H9 (cell line): ENCODE measurements at regions not wholly inside any gene's neighbourhood (a gene's known extent, or its start where the extent isn't known, plus 50 kb on each side); places are given as distances from the start of the nearest gene placed in this dataset.

Experiments used
- DNase-seq: peaks from one replicate; pipeline ENCODE4 v3.0.0-alpha.2; 2017
- H2AFZ ChIP-seq: one replicate; pipeline ENCODE4 v1.6.1; 2013; ENCODE audit warnings: mild to moderate bottlenecking, low read length, control low read depth, moderate library complexity
- H2AK5ac ChIP-seq: 2 replicates; pipeline ENCODE4 v1.6.1; 2013; ENCODE audit warnings: low read length, control low read depth, mixed read lengths; ENCODE audit not compliant: insufficient read length
- H2BK120ac ChIP-seq: one replicate; pipeline ENCODE4 v1.6.1; 2013; ENCODE audit warnings: low read depth, mild to moderate bottlenecking, low read length, control low read depth, inconsistent platforms; ENCODE audit not compliant: poor library complexity, severe bottlenecking
- H2BK12ac ChIP-seq: 2 replicates; pipeline ENCODE4 v1.6.1; 2013; ENCODE audit warnings: low read length, control low read depth, mixed read lengths, low read depth; ENCODE audit not compliant: insufficient read length
- H2BK15ac ChIP-seq: 2 replicates; pipeline ENCODE4 v1.6.1; 2013; ENCODE audit warnings: low read depth, low read length, control low read depth
- H2BK20ac ChIP-seq: one replicate; pipeline ENCODE4 v1.6.1; 2013; ENCODE audit warnings: low read depth, mild to moderate bottlenecking, low read length, control low read depth, inconsistent platforms; ENCODE audit not compliant: poor library complexity, severe bottlenecking
- H2BK5ac ChIP-seq: 2 replicates; pipeline ENCODE4 v1.6.1; 2013; ENCODE audit warnings: low read length, control low read depth, mixed read lengths; ENCODE audit not compliant: insufficient read length
- H3K14ac ChIP-seq: 2 replicates; pipeline ENCODE4 v1.6.1; 2013; ENCODE audit warnings: low read length, control low read depth; ENCODE audit not compliant: insufficient read depth
- H3K18ac ChIP-seq: 2 replicates; pipeline ENCODE4 v1.6.1; 2013; ENCODE audit warnings: low read depth, mild to moderate bottlenecking, mixed read lengths, low read length, control low read depth; ENCODE audit not compliant: insufficient read length
- H3K23ac ChIP-seq: 2 replicates; pipeline ENCODE4 v1.6.1; 2013; ENCODE audit warnings: low read length, control low read depth, mixed read lengths, low read depth; ENCODE audit not compliant: insufficient read length
- H3K23me2 ChIP-seq: 2 replicates; pipeline ENCODE4 v1.6.1; 2013; ENCODE audit warnings: low read depth, mild to moderate bottlenecking, mixed read lengths, low read length, control low read depth; ENCODE audit not compliant: insufficient read length, poor library complexity, severe bottlenecking
- H3K27ac ChIP-seq: 2 replicates; pipeline ENCODE4 v1.5.1; 2013; ENCODE audit warnings: low read length, control low read depth, mixed read lengths, low read depth; ENCODE audit not compliant: insufficient read length
- H3K27me3 ChIP-seq: 2 replicates; pipeline ENCODE4 v1.6.1; 2013; ENCODE audit warnings: low read length, control low read depth, inconsistent platforms; ENCODE audit not compliant: insufficient read depth
- H3K4ac ChIP-seq: 2 replicates; pipeline ENCODE4 v1.6.1; 2013; ENCODE audit warnings: low read depth, mild to moderate bottlenecking, control low read depth, inconsistent platforms, low read length, moderate library complexity
- H3K4me1 ChIP-seq: 2 replicates; pipeline ENCODE4 v1.6.1; 2013; ENCODE audit warnings: low read length, control low read depth, inconsistent platforms; ENCODE audit not compliant: insufficient read depth
- H3K4me2 ChIP-seq: 2 replicates; pipeline ENCODE4 v1.6.1; 2013; ENCODE audit warnings: low read length, control low read depth, mixed read lengths; ENCODE audit not compliant: insufficient read length, insufficient read depth
- H3K56ac ChIP-seq: 2 replicates; pipeline ENCODE4 v1.6.1; 2013; ENCODE audit warnings: low read depth, mild to moderate bottlenecking, mixed read lengths, low read length, control low read depth; ENCODE audit not compliant: insufficient read length
- H3K79me1 ChIP-seq: 2 replicates; pipeline ENCODE4 v1.6.1; 2013; ENCODE audit warnings: low read depth, mild to moderate bottlenecking, moderate library complexity, low read length, control low read depth, inconsistent platforms; ENCODE audit not compliant: insufficient read depth, poor library complexity, severe bottlenecking
- H3K79me2 ChIP-seq: 2 replicates; pipeline ENCODE4 v1.6.1; 2013; ENCODE audit warnings: low read length, control low read depth, inconsistent platforms; ENCODE audit not compliant: insufficient read depth
- H3K9ac ChIP-seq: 2 replicates; pipeline ENCODE4 v1.6.1; 2013; ENCODE audit warnings: low read length, control low read depth, mixed read lengths; ENCODE audit not compliant: insufficient read length; ENCODE audit errors: extremely low read depth
- H3K9me3 ChIP-seq: one replicate; pipeline ENCODE4 v1.6.1; 2013; ENCODE audit warnings: low read depth, low read length, inconsistent platforms; ENCODE audit not compliant: control insufficient read depth
- H3T11ph ChIP-seq: one replicate; pipeline ENCODE4 v1.6.1; 2013; ENCODE audit warnings: mild to moderate bottlenecking, low read length, control low read depth, inconsistent platforms
- H4K20me1 ChIP-seq: one replicate; pipeline ENCODE4 v1.6.1; 2013; ENCODE audit not compliant: control insufficient read depth, insufficient read length, insufficient read depth
- H4K5ac ChIP-seq: 2 replicates; pipeline ENCODE4 v1.6.1; 2013; ENCODE audit warnings: low read depth, mild to moderate bottlenecking, mixed read lengths, low read length, control low read depth; ENCODE audit not compliant: insufficient read length
- H4K8ac ChIP-seq: replicated peaks from 2 replicates; pipeline ENCODE4 v1.6.1; 2013; ENCODE audit warnings: low read length, control low read depth, mixed read lengths, low read depth; ENCODE audit not compliant: insufficient read length
- H4K91ac ChIP-seq: 2 replicates; pipeline ENCODE4 v1.6.1; 2013; ENCODE audit warnings: low read depth, mild to moderate bottlenecking, moderate library complexity, mixed read lengths, low read length, control low read depth; ENCODE audit not compliant: insufficient read length
- H3K27ac Mint-ChIP-seq, 3 experiments: 2 replicates in 2 of 3; 3 replicates in 1 of 3; pipeline ENCODE4 v1.8.0; 2020 to 2021; ENCODE audit warnings: mixed read lengths in 3 of 3, mild to moderate bottlenecking in 1 of 3, moderate library complexity in 1 of 3
- H3K27me3 Mint-ChIP-seq: 2 replicates; pipeline ENCODE4 v1.8.0; 2021; ENCODE audit warnings: low read depth, mild to moderate bottlenecking, moderate library complexity, mixed read lengths
- H3K36me3 Mint-ChIP-seq, 3 experiments: 2 replicates in 2 of 3; 3 replicates in 1 of 3; pipeline ENCODE4 v1.8.0; 2020 to 2021; ENCODE audit warnings: low read depth in 3 of 3, mixed read lengths in 3 of 3; ENCODE audit not compliant: insufficient read depth in 1 of 3
- H3K4me1 Mint-ChIP-seq, 2 experiments: 2 replicates each; pipeline ENCODE4 v1.8.0; 2020; ENCODE audit warnings: mixed read lengths in 2 of 2
- H3K4me3 Mint-ChIP-seq, 2 experiments: 2 replicates in 1 of 2; 3 replicates in 1 of 2; pipeline ENCODE4 v1.8.0; 2020 to 2021; ENCODE audit warnings: mild to moderate bottlenecking in 2 of 2, mixed read lengths in 2 of 2, moderate library complexity in 1 of 2
- H3K9me3 Mint-ChIP-seq, 2 experiments: 2 replicates in 1 of 2; 3 replicates in 1 of 2; pipeline ENCODE4 v1.8.0; 2020; ENCODE audit warnings: mild to moderate bottlenecking in 2 of 2, mixed read lengths in 2 of 2, moderate library complexity in 1 of 2
- WGBS: extraction: QIAGEN DNeasy Blood & Tissue Kit; methylation state at CpG from one replicate; pipeline ENCODE4 v1.1.7; 2013; ENCODE audit warnings: missing lambda C conversion rate, low lambda C conversion rate, mixed read lengths; ENCODE audit not compliant: insufficient read length; ENCODE audit errors: extremely low coverage; 5-methylcytosine and 5-hydroxymethylcytosine counted together
- TF ChIP-seq, protein P1 (sequence below): fragments of 200-600 bp; sonication (generic); conservative IDR thresholded peaks from 3 replicates; pipeline ENCODE4 v1.8.0; 2021; ENCODE audit warnings: antibody characterized with exemption, mild to moderate bottlenecking

DNA sequence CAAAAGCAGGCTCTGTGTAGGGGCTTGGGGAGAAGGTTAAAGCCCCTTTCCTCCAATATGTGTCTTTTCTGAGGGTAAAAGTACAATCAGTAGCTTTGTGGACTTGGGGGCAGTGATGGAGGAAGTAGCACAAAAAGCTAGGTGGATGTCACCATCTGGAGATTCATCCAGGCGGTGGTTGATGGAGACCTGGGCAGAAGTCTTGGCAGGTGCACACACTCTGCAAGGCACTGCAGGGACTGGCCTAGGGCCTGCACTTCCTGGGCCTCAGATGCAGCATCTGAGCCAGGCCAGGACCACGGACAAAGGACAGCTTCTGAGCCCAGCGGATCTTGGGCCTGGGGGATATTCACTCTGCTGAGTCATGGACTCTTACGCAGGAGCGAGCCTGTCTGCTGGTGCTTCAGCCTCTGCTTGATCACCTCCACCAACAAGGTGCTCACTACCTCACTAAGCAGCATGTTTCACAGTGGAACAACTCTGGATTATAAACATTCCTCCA is 391.1 kb downstream of the TNS1 start:
- Histone ChIP-seq H3K18ac (no peak overlapping the region), H2AFZ (no peak overlapping the region)
- H3K4me1 Mint-ChIP-seq = peaks cover 14% of the 10 kb centered on the region in 2 experiments

More for the DNA sequence above, 391.1 kb downstream of the TNS1 start:
- H3K9me3 ChIP-seq = no peaks in the 10 kb centered on the region
- no peak overlapping the region for H3T11ph ChIP-seq
- no peak overlapping the region for H3K27ac ChIP-seq
- no peaks in the 10 kb centered on the region for H3K79me2 ChIP-seq
- no peak overlapping the region for H4K91ac ChIP-seq
- H3K56ac ChIP-seq = no peak overlapping the region
- Mint-ChIP-seq H3K4me3 (no peak overlapping the region), H3K27ac (no peak overlapping the region; a peak in 2 of 7 replicates), H3K36me3 (no peaks in the 10 kb centered on the region; a peak in 1 of 7 replicates), H3K9me3 (no peaks in the 10 kb centered on the region), H3K27me3 (peaks cover 8% of the 10 kb centered on the region)
- H2BK120ac ChIP-seq = no peak overlapping the region
- H3K4me2 ChIP-seq = no peak overlapping the region
- TF ChIP-seq, protein P1, sequence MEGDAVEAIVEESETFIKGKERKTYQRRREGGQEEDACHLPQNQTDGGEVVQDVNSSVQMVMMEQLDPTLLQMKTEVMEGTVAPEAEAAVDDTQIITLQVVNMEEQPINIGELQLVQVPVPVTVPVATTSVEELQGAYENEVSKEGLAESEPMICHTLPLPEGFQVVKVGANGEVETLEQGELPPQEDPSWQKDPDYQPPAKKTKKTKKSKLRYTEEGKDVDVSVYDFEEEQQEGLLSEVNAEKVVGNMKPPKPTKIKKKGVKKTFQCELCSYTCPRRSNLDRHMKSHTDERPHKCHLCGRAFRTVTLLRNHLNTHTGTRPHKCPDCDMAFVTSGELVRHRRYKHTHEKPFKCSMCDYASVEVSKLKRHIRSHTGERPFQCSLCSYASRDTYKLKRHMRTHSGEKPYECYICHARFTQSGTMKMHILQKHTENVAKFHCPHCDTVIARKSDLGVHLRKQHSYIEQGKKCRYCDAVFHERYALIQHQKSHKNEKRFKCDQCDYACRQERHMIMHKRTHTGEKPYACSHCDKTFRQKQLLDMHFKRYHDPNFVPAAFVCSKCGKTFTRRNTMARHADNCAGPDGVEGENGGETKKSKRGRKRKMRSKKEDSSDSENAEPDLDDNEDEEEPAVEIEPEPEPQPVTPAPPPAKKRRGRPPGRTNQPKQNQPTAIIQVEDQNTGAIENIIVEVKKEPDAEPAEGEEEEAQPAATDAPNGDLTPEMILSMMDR = no peak
- H3K4me1 ChIP-seq = no peaks in the 10 kb centered on the region
- no peak overlapping the region for H3K4ac ChIP-seq
- no peak overlapping the region for H2BK12ac ChIP-seq
- H2BK15ac ChIP-seq = no peak overlapping the region
- H4K5ac ChIP-seq = no peak overlapping the region
- H4K20me1 ChIP-seq = no peaks in the 10 kb centered on the region
- WGBS = no CpG with 5 or more reads among the region's 5 CpGs
- no peak overlapping the region for H2AK5ac ChIP-seq
- H2BK5ac ChIP-seq = no peak overlapping the region
- no peak overlapping the region for H2BK20ac ChIP-seq
- H3K23ac ChIP-seq = no peak overlapping the region
- H3K27me3 ChIP-seq = no peaks in the 10 kb centered on the region
- H3K79me1 ChIP-seq = no peaks in the 10 kb centered on the region
- no peak for DNase-seq
- H3K9ac ChIP-seq = no peak overlapping the region
- no peak overlapping the region for H3K14ac ChIP-seq
- H3K23me2 ChIP-seq = no peaks in the 10 kb centered on the region
- no peak overlapping the region for H4K8ac ChIP-seq
